Mesenchymal stem cell (in vitro differentiated cells and primary cell): ENCODE measurements at regions not wholly inside any gene's neighbourhood (a gene's known extent, or its start where the extent isn't known, plus 50 kb on each side); places are given as distances from the start of the nearest gene placed in this dataset.

Experiments used
- DNase-seq: peaks from one replicate; pipeline ENCODE4 v3.0.0-alpha.2; 2013
- H2AFZ ChIP-seq: one replicate; pipeline ENCODE4 v1.6.1; 2013; ENCODE audit warnings: low read depth, mild to moderate bottlenecking, control low read depth, inconsistent platforms, low read length, moderate library complexity
- H2AK5ac ChIP-seq: 2 replicates; pipeline ENCODE4 v1.6.1; 2013; ENCODE audit warnings: low read length, moderate library complexity, mild to moderate bottlenecking, inconsistent platforms; ENCODE audit not compliant: severe bottlenecking
- H2BK120ac ChIP-seq: one replicate; pipeline ENCODE4 v1.6.1; 2013; ENCODE audit warnings: low read depth, mild to moderate bottlenecking, inconsistent platforms, low read length, moderate library complexity
- H2BK12ac ChIP-seq, 2 experiments: one replicate each; pipeline ENCODE4 v1.6.1; 2013; ENCODE audit warnings: inconsistent platforms in 2 of 2, low read length in 2 of 2, mild to moderate bottlenecking in 2 of 2, moderate library complexity in 2 of 2, control low read depth in 1 of 2
- H2BK15ac ChIP-seq: one replicate; pipeline ENCODE4 v1.6.1; 2013; ENCODE audit warnings: mild to moderate bottlenecking, low read depth, inconsistent platforms; ENCODE audit not compliant: poor library complexity, severe bottlenecking
- H2BK5ac ChIP-seq: 2 replicates; pipeline ENCODE4 v1.6.1; 2013; ENCODE audit warnings: low read depth, mild to moderate bottlenecking, low read length, control low read depth, inconsistent platforms; ENCODE audit not compliant: poor library complexity, severe bottlenecking
- H3K14ac ChIP-seq, 2 experiments: one replicate each; pipeline ENCODE4 v1.6.1; 2013; ENCODE audit warnings: inconsistent platforms in 2 of 2, low read length in 2 of 2, control low read depth in 1 of 2, mild to moderate bottlenecking in 1 of 2, moderate library complexity in 1 of 2
- H3K18ac ChIP-seq, 2 experiments: one replicate each; pipeline ENCODE4 v1.6.1; 2013; ENCODE audit warnings: inconsistent platforms in 2 of 2, low read length in 2 of 2, control low read depth in 1 of 2, low read depth in 1 of 2, mild to moderate bottlenecking in 1 of 2
- H3K23ac ChIP-seq, 2 experiments: one replicate each; pipeline ENCODE4 v1.6.1; 2013; ENCODE audit warnings: inconsistent platforms in 2 of 2, low read length in 2 of 2, mild to moderate bottlenecking in 2 of 2, moderate library complexity in 2 of 2, control low read depth in 1 of 2
- H3K27ac ChIP-seq: 2 replicates; pipeline ENCODE4 v1.5.1; 2013; ENCODE audit warnings: mild to moderate bottlenecking, moderate library complexity, low read length, control low read depth, inconsistent platforms; ENCODE audit not compliant: poor library complexity, severe bottlenecking
- H3K27me3 ChIP-seq, 2 experiments: 2 replicates each; pipeline versions ENCODE4 v1.6.1 to v1.7.0; 2013; ENCODE audit warnings: low read length in 2 of 2, mild to moderate bottlenecking in 2 of 2, moderate library complexity in 2 of 2, control low read depth in 1 of 2, inconsistent platforms in 1 of 2; ENCODE audit not compliant: control insufficient read depth in 1 of 2, insufficient read depth in 1 of 2
- H3K36me3 ChIP-seq, 2 experiments: 2 replicates each; pipeline versions ENCODE4 v1.6.1 to v1.7.0; 2013; ENCODE audit warnings: low read length in 2 of 2, control low read depth in 1 of 2, inconsistent platforms in 1 of 2, low read depth in 1 of 2, mild to moderate bottlenecking in 1 of 2; ENCODE audit not compliant: insufficient read depth in 2 of 2, control insufficient read depth in 1 of 2
- H3K4ac ChIP-seq, 2 experiments: one replicate each; pipeline ENCODE4 v1.6.1; 2013; ENCODE audit warnings: inconsistent platforms in 2 of 2, low read length in 2 of 2, mild to moderate bottlenecking in 2 of 2, moderate library complexity in 2 of 2, control low read depth in 1 of 2, low read depth in 1 of 2
- H3K4me1 ChIP-seq: 2 replicates; pipeline ENCODE4 v1.6.1; 2013; ENCODE audit warnings: low read depth, low read length, control low read depth; ENCODE audit not compliant: control insufficient read depth, insufficient read depth
- H3K4me2 ChIP-seq: 2 replicates; pipeline ENCODE4 v1.6.1; 2013; ENCODE audit warnings: low read length, mild to moderate bottlenecking, inconsistent platforms; ENCODE audit not compliant: poor library complexity, severe bottlenecking
- H3K4me3 ChIP-seq, 2 experiments: 2 replicates each; pipeline versions ENCODE4 v1.5.1 to v1.7.0; 2013; ENCODE audit warnings: low read length in 2 of 2, mild to moderate bottlenecking in 2 of 2, control low read depth in 1 of 2, low read depth in 1 of 2; ENCODE audit not compliant: insufficient read depth in 1 of 2
- H3K79me1 ChIP-seq: replicated peaks from 2 replicates; pipeline ENCODE4 v1.6.1; 2013; ENCODE audit warnings: mild to moderate bottlenecking, control low read depth, low read length, inconsistent platforms; ENCODE audit not compliant: poor library complexity, severe bottlenecking
- H3K9ac ChIP-seq: 2 replicates; pipeline ENCODE4 v1.7.0; 2013; ENCODE audit warnings: mild to moderate bottlenecking, low read length, moderate library complexity
- H3K9me3 ChIP-seq: 2 replicates; pipeline ENCODE4 v1.7.0; 2013; ENCODE audit warnings: mild to moderate bottlenecking, low read length; ENCODE audit not compliant: control insufficient read depth
- H4K8ac ChIP-seq: one replicate; pipeline ENCODE4 v1.6.1; 2013; ENCODE audit warnings: inconsistent platforms, mild to moderate bottlenecking, low read length, moderate library complexity
- H4K91ac ChIP-seq: one replicate; pipeline ENCODE4 v1.6.1; 2013; ENCODE audit warnings: mild to moderate bottlenecking, low read length, inconsistent platforms
- WGBS: methylation state at CpG from one replicate; pipeline ENCODE4 v1.1.7; 2013; ENCODE audit warnings: mixed read lengths; 5-methylcytosine and 5-hydroxymethylcytosine counted together

GRCh38 chr2:239737144-239737463 is 288.0 kb downstream of the NDUFA10 start:
- H3K79me1 ChIP-seq, result no peaks in the 10 kb centered on the region
- H3K9ac ChIP-seq, result no peak overlapping the region
- H2BK12ac ChIP-seq, result no peak overlapping the region
- no peak overlapping the region for H2BK5ac ChIP-seq
- H2BK15ac ChIP-seq, result no peak overlapping the region
- H3K36me3 ChIP-seq, result no peaks in the 10 kb centered on the region
- H2BK120ac ChIP-seq, result no peak overlapping the region
- no peak overlapping the region for H3K23ac ChIP-seq
- no peak for DNase-seq
- no peaks in the 10 kb centered on the region for H3K9me3 ChIP-seq
- H2AFZ ChIP-seq, result no peak overlapping the region
- H4K91ac ChIP-seq, result no peak overlapping the region
- no peak overlapping the region for H3K27ac ChIP-seq
- H4K8ac ChIP-seq, result no peak overlapping the region
- WGBS, result 84% methylated on average over 3 of the region's 10 CpGs
- no peak overlapping the region for H3K4me3 ChIP-seq
- no peaks in the 10 kb centered on the region for H3K4me1 ChIP-seq
- H3K4ac ChIP-seq, result no peak overlapping the region
- H3K14ac ChIP-seq, result no peak overlapping the region
- H3K27me3 ChIP-seq, result peaks cover 0 to 36% of the 10 kb centered on the region in 2 experiments
- no peak overlapping the region for H2AK5ac ChIP-seq
- H3K18ac ChIP-seq, result no peak overlapping the region
- H3K4me2 ChIP-seq, result no peak overlapping the region

- H3K4ac ChIP-seq, result no peak overlapping the region
- no peak overlapping the region for H2BK12ac ChIP-seq
- H2AK5ac ChIP-seq, result no peak overlapping the region
- H2BK15ac ChIP-seq, result no peak overlapping the region
- no peak overlapping the region for H2BK5ac ChIP-seq
- no peaks in the 10 kb centered on the region for H3K36me3 ChIP-seq
- no peak overlapping the region for H3K14ac ChIP-seq
- no peak overlapping the region for H4K91ac ChIP-seq
- no peak overlapping the region for H3K9ac ChIP-seq
- H3K27me3 ChIP-seq, result peaks cover 0 to 32% of the 10 kb centered on the region in 2 experiments
- H2AFZ ChIP-seq, result no peak overlapping the region
- no peak overlapping the region for H3K27ac ChIP-seq
- H3K4me2 ChIP-seq, result no peak overlapping the region
- no peaks in the 10 kb centered on the region for H3K79me1 ChIP-seq
- H3K18ac ChIP-seq, result no peak overlapping the region
- WGBS, result 71% methylated on average over 39 of the region's 39 CpGs
- H3K23ac ChIP-seq, result no peak overlapping the region
- no peak overlapping the region for H4K8ac ChIP-seq
- no peaks in the 10 kb centered on the region for H3K4me1 ChIP-seq
- no peaks in the 10 kb centered on the region for H3K9me3 ChIP-seq
- H3K4me3 ChIP-seq, result no peak overlapping the region
- no peak overlapping the region for H2BK120ac ChIP-seq
- no peak for DNase-seq
These were observed 288.6 kb downstream of the NDUFA10 start for GRCh38 chr2:239736358-239737143.

- H2AFZ ChIP-seq, result no peak overlapping the region
- no peak overlapping the region for H3K27ac ChIP-seq
- H2BK120ac ChIP-seq, result no peak overlapping the region
- H4K91ac ChIP-seq, result no peak overlapping the region
- no peak overlapping the region for H3K4me3 ChIP-seq
- peaks cover 0 to 25% of the 10 kb centered on the region in 2 experiments for H3K27me3 ChIP-seq
- H3K14ac ChIP-seq, result no peak overlapping the region
- H3K4me1 ChIP-seq, result no peaks in the 10 kb centered on the region
- H2AK5ac ChIP-seq, result no peak overlapping the region
- H3K4me2 ChIP-seq, result no peak overlapping the region
- DNase-seq, result no peak
- no peak overlapping the region for H3K18ac ChIP-seq
- H3K4ac ChIP-seq, result no peak overlapping the region
- no peak overlapping the region for H4K8ac ChIP-seq
- WGBS, result 86% methylated on average over 16 of the region's 16 CpGs
- no peak overlapping the region for H2BK5ac ChIP-seq
- no peak overlapping the region for H3K23ac ChIP-seq
- no peaks in the 10 kb centered on the region for H3K36me3 ChIP-seq
- H3K79me1 ChIP-seq, result no peaks in the 10 kb centered on the region
- H2BK12ac ChIP-seq, result no peak overlapping the region
- H3K9me3 ChIP-seq, result no peaks in the 10 kb centered on the region
- no peak overlapping the region for H2BK15ac ChIP-seq
- no peak overlapping the region for H3K9ac ChIP-seq
These were observed 289.2 kb downstream of the NDUFA10 start for GRCh38 chr2:239735829-239736357.

GRCh38 chr2:239735131-239735828 is 289.9 kb downstream of the NDUFA10 start:
- Histone ChIP-seq H3K4me1 (no peaks in the 10 kb centered on the region), H3K27ac (no peak overlapping the region), H3K79me1 (no peaks in the 10 kb centered on the region), H2AFZ (no peak overlapping the region), H2BK5ac (no peak overlapping the region), H2BK15ac (no peak overlapping the region), H4K91ac (no peak overlapping the region), H3K23ac (no peak overlapping the region), H3K18ac (no peak overlapping the region), H4K8ac (no peak overlapping the region), H3K4me3 (no peak overlapping the region), H2AK5ac (no peak overlapping the region), H3K4ac (no peak overlapping the region), H3K4me2 (no peak overlapping the region), H3K9ac (no peak overlapping the region), H3K36me3 (no peaks in the 10 kb centered on the region), H3K27me3 (peaks cover 0 to 19% of the 10 kb centered on the region in 2 experiments), H3K9me3 (no peaks in the 10 kb centered on the region), H3K14ac (no peak overlapping the region), H2BK12ac (no peak overlapping the region), H2BK120ac (no peak overlapping the region)
- WGBS, result 66% methylated on average over 23 of the region's 23 CpGs
- no peak for DNase-seq
